NCI-H526 treated with DMSO at 0.1 percent for 48 hours (cell line): ENCODE measurements at regions not wholly inside any gene's neighbourhood (a gene's known extent, or its start where the extent isn't known, plus 50 kb on each side); places are given as distances from the start of the nearest gene placed in this dataset.
"Not testable (repeated sequence)": the region's sequence is repeated elsewhere in the genome, so short reads cannot be mapped to it uniquely, and the experiment has no call there.

Source experiments
- DNase-seq: peaks from one replicate; lab custom pipeline; 2025; lab: John Stamatoyannopoulos, UW

DNA sequence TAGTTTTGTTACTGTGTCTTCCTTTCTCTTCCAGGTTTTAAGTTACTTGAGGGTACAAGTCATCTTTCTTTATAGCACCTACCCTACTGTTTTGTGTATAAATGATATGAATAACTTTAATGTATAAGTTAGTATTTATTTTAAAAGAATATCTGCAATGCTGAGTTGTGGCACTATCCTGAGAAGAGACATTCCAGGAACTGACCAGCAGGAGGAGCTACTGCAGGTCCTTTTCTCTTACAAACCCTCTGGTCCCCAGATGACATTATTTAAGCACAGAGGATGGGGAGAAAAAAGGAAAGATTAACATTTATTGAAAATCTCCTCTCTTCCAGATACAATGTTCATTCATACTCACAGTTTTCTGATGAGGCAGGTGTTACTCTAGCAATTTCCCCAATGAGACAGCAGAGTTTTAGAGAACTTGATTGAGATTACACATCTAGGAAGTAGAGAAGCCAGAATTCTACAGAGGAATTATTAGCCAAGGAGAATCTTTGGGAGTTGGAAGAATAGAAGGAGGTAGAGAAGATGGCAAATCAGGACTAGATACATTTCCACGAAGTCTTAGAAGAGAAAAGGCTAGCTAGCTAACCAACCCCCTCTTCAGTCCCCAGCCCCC lies 541.2 kb upstream of the API5 start:
- DNase-seq, result no peak

DNA sequence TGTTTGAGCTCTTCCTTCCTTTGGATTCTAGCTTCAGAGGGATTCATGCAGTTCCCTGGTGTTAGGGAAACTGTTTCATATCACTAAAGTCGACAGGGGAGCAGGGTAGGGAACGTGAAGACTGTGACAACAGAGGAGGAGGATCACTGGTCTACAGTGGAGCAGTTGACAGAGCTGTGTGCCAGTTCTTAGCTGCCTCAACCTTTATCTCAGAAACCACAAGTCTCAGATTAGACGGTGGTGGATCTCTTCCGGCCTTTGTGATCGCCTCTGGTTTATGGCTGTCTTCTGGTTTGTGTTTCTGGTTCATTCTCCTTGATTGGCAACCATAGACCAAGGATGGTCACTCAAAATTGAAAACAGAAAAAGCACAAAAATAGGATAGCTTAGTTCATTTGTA lies 538.9 kb upstream of the API5 start:
- DNase-seq, result no peak

DNA sequence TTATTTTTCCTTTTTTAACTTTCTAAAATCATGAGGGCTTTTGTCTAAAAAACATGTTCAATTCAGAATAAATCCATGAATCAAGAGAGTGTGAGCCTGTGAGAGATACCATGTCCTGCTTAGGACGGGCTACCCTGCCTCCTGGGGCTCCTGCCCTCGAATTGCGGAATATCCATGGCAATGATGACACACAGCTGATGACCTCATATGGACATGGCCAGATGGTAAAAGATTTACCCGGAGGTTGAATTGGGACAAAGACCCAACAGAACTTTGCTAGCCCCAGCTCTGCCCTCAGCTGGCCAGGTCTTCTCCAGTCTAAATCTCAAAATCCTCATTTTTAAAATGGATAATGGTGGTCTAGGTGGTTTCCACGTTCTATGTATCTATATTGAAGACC lies 538.1 kb upstream of the API5 start:
- no peak for DNase-seq

DNA sequence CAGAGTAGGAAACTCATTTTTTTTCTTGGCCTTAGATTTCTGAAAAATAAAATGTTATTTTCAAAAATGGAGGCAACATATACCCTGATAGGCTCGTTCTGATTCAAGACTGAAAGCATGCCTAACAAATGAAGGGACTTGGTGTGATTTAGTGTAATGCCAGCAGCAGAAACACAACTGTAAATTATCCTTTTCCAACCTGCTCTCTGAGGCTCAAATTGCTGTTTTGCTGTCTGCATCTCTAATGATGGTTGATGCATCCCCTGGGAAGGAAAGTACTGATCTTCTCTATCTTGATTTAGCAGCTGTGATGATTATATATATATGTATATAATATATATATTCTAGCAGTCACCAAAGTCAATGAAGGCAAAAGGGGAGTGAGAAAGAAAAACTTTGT lies 537.2 kb upstream of the API5 start:
- DNase-seq, result no peak

DNA sequence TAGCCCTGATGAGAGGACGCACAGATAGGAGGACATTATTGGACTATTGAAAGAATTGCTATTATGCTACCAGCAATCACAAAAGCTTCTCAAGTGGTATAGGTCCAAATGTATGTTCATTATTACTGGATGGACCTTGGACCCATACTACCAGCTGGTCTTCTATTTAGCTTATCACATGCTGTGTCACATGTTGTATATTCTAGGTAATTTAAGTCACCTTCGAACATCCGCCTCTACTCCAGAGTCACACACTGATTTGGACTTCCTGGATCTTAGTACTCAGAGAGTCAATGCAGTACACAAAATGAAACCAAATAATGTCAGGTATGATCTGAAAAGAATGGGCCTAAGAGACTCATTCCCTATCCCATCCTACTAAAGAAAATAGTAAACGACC lies 534.0 kb upstream of the API5 start:
- DNase-seq, result no peak

DNA sequence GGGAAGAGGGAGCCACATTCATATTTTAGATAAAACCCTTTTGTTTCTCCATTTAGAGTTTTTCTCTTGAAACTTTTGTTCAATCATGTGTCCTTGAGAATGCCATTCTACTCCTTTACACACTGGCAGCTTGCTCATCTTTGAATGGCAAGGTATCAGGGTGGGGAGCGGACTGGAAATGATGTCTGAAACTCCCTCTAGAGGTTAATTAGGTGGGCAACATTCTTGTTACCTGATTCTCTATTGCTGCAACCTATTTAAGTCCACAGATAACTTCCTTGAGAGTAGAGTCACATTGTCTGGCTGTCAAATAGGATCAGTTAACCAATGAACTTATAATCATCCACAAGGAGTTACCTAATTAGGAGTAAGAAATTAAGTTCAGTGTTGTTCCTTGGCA lies 533.6 kb upstream of the API5 start:
- DNase-seq, result no peak

DNA sequence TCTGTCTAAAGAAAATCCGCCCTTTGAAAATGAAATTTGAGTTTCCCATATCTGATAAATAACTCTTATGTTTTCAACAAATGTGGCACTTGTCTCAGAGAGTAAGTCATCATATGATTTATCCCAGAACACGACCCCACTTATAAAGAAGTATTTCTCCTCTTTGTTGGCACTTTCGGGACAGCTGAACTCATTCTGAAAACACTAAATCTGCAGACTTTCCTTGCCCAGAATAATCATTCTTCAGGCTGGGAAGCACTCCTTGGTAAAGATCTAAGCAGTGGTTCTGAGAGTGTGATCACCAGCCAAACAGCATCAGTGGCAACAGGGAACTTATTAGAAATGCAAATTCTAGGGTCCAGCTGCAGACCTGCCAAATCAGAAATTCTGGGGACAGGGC lies 532.2 kb upstream of the API5 start:
- no peak for DNase-seq

DNA sequence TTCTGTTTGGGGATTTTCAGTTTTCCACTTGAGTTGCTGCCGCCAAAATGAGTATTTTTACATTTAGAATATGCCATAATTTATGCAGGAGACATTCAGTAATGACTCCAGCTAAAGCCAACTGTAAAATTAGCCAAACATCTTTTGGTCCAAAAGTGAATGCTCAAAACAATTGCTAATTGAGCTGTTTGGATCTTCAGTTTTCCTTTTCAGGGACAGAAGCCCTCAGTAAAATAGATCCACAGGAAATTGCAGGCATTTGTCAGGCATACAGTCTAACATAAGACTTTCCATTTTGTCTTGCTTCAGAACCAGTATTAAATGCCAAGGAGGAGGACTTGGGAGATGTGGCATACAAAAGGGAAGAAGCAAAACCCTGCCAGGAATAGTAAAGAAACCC lies 524.8 kb upstream of the API5 start:
- no peak for DNase-seq

DNA sequence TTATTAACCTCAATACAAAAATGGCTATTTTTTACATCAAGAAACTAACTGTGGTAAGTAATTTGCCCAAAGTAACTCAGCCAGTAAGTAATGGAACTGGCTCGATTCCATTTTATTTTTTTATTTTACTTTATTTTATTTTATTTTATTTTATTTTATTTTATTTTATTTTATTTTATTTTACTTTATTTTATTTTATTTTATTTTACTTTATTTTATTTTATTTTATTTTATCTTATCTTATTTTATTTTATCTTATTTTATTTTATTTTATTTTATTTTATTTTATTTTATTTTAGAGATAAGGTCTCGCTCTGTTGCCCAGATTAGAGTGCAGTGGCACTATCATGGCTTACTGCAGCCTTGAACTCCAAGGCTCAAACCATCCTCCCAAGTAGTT lies 516.3 kb upstream of the API5 start:
- DNase-seq, result not testable (repeated sequence)

DNA sequence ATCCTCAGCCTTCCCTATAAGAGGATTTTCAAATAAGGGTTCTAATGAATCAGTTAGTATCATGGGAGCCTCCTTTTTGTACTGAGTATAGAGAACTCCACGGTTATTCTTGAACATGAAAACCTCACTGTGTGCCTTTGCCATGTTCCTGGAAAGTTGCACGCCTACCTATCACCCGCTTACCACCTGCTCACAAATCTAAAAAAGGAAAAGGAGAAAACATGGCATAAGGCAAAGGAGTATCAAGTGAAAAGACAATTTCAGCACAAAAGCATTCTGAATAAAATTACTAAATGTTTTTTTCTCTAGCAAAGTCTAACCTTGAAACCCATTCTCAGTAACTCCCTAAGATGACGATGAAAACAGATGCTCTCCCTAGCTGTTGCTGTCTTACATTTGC lies 511.8 kb upstream of the API5 start:
- no peak for DNase-seq

DNA sequence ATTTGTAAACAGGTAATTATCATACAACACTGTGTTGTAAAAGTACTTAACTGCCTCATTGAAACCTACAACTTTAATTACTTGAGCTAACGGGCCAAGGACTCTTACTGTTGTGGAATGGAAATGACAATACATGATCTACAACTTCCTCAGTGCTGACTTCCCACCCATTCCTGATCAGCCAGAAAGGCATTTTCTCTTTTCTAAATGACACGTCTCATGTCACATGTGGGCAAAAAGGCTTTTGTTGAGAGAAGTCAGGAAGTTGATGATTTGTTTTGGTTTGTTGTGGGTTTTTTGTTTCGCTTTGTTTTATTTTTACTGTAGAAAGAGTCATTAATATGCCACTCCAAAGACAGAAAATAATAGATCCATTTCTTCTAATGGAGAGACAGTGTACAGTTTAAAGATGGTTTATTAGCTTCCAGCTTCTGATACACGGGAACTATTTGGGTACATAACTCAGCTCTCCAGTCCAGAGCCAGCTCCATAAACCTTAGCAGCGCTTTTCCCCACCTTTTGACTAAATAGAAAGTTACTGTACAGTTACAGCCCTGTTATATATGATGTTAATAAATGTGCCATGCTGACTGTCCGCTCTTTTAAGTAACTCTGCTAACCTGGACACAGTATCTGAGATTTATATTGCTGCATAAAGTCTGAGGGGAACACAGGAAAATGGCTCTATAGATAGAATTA lies 509.4 kb upstream of the API5 start:
- no peak for DNase-seq

DNA sequence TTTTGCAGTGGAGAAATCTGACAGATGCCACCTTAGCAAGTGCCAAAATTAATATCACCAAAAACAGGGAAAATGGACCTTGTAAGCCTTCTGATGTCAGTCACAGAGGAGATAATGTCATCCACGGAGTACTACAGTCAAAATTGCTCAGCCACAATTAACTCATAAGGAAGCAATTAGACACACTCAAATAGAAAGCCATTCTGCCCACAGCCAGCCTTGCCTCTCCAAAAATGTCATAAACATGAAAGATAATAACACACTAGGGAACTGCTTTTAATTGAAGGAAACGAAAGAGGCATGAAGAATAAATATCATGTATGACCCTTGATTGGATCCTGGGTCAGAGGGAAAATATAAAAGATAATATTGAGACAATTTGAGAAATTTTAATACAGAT lies 505.6 kb upstream of the API5 start:
- no peak for DNase-seq

DNA sequence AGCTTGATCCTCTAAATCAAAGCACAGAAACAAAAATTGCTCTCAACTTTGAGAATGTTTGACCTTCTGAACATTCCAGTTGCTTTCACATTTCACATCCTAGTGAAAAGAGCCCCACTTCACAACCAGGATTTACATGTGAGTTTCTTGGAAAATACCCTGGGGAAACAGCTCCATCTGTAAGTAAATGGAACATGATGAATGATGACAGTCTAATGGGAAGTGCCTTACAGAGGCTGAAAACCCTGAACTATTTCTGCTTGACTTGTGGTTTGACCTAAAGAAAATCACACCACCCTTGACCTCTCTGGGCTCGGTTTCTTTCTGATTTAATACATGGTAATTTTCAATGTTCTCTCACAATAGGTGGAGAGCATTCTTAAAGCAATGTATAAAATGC lies 499.4 kb upstream of the API5 start:
- no peak for DNase-seq

DNA sequence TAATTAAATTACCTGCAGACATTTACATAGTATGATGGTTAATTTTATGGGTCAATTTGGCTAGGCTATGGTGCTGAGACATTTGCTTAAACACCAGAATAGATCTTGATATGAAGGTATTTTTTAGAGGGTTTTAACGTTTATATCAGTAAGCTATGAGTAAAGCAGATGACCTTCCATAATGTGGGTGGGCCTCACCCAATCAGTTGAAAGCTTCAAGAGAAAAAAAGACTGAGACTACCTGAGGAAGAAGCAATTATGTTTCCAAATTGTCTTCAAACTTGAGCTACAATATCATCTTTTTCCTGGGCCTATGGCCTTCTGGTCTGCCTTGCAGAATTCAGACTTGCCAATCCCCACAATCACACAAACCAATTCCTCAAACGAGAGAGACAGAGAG lies 498.8 kb upstream of the API5 start:
- DNase-seq, result no peak

DNA sequence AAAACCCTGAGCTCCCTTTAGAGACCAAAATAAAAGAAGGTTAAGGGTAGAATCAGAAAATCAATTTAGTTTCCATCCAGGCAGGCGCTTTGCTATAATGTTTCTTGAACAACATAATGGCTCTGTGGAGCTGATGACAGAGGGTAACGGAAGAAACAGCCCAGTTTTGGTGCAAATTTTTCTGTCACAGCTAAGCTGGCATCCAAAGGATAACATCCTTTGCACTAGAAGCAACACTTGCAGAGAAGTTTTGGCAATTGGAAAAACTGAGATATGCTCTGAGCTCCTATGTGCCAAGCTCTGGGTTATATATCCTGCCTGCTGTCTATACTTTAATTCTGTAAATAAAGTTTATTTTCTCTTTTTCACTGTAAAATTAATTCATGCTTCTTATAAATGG lies 495.3 kb upstream of the API5 start:
- DNase-seq, result no peak

DNA sequence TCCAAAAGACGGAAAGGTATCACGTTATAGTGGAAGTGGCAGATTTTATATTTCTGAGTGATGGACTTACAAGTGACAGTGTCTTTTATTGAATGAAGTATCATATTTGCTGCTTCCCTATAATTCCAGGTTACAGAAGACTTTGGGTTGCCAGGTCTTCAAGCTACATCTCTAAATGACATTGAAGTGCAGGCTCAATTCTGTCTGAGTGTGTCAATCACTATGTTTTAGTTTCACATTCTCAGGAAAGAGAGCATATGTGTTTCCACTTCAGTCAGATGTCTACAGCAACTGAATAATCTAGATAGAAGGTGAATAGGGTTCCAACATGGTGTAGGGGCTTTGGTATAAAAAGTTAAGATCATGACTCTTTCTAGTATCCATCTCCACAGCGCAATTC lies 492.7 kb upstream of the API5 start:
- DNase-seq, result no peak

DNA sequence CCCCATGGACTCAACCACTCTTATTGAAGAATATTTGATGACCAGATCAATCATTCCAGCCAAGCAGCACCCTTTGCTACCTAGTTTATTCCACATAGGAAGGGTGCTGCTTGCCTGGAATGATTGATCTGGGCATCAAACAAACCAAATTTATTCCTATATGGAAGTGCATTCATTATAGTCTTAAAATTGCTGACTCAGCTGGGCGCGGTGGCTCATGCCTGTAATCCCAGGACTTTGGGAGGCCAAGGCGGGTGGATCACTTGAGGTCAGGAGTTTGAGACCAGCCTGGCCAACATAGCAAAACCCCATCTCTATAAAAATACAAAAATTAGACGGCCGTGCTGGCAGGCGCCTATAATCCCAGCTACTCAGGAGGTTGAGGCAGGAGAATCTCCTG lies 489.6 kb upstream of the API5 start:
- not testable (repeated sequence) for DNase-seq

DNA sequence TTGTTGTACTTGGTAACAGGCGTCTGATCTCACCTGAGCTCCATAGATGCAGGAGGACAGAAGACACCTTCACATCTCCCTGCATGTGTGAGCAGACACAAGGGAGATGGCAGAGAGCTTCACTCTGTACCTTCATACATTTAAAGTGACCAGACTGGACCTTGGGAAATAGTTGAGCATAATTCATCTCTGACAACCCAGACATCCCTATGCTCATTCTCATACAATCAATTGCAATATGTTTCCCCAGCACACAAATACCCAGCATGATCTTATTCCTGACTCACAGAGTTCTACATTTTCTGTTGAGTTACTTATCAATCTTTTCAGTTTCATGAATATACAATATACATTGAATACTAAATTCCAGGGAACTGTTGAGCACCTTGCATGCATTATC lies 488.2 kb upstream of the API5 start:
- no peak for DNase-seq

DNA sequence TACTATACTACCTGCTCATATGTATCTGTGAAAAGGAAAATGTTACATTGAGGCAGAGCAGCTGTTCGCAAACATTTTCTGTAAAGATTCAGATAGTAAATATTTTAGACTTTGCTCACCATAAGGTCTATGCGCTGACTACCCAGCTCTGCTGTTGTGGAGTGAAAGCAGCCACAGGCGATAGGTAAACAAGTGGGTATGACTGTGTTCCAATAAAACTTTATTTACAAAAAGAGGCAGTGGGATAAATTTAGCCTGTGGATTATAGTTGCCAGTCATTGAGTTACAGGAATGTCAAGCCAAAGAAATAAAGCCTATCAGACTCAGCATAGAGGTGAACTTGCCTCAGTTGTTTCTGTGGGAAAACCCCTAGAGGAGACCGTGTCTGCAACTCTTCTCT lies 487.7 kb upstream of the API5 start:
- no peak for DNase-seq

DNA sequence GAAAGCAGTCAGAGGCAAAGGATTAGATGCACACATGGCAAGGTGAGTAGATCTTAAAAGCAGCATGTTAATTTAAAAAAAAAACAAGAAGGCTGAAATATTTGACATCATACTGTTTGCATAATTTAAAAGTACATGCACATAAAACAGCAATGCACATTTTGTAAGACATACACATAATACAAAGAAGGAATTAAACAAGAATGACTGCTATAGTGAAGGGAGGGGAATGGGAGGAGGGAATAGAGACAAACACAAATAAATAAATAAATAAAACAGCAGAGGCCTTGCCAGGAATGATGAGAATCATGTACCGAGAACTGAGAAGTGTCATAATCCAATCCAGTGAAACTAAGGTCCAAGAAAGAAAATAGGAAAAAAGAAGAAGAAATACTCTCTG lies 486.2 kb upstream of the API5 start:
- DNase-seq, result no peak

DNA sequence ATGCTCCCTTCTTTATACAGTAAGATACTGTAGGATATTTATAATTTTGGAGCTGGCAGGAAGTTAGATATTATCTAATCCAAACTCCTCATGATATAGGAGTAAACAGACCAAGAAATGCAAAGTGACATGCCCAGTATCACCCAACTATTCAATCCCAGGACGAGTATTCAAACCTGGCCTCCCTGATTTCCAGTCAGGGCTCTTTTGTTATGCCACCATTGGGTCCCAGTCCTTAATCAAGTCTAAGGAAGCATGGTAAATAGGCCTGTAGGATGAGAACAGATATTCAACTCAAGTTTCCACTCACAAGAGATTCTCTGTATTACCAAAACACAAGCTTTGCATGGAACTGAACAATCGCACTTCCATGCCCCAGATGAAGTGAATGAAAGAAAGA lies 484.0 kb upstream of the API5 start:
- DNase-seq, result no peak

DNA sequence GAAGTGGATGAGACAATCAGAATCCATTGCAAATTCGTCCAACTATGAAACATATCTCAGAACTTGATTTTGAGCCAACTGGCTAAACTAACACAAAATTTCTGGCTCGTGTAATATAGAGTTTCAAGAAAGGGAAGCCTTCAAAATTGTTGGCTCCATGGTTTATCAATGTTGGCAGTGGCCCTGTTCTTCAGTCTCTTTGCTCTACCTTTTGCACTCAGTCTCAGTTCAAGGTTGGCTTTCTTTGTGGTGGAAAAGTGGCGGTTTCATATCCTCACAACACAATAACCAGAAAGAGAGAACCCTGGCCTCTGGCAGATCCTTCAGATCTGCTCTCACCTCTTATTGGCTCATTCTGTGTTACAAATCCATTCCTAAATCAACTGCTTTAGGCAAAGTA lies 473.8 kb upstream of the API5 start:
- no peak for DNase-seq

DNA sequence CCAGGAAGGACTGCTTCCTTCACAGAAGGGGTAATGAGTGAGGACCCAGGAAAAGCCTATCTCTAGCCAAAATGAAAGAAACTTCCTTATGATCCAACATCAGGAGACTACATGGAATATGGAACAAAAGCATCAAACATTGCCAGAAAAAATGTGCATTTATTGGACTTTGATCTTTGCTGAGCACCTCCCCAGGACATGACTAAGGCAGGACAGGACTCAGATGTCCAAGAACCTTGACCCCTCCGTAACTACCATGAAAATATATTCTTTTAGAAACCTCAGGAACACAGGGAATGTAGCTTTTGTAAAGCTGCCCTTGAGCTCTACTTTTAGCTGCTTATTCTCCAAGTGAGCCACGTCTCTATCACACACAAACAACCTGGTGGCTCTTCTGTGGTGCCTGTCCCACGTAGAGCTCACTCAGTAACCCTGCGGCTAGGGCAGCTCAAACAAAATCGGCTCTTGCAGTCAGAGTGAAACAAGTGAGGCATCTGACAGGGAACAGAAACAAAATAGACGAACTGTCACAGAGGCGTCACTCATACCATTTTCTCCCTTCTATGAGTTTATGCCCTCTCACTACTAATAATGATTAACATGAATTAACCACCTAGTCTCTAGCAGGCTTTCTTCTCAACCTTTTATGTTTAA lies 471.5 kb upstream of the API5 start:
- DNase-seq, result no peak

DNA sequence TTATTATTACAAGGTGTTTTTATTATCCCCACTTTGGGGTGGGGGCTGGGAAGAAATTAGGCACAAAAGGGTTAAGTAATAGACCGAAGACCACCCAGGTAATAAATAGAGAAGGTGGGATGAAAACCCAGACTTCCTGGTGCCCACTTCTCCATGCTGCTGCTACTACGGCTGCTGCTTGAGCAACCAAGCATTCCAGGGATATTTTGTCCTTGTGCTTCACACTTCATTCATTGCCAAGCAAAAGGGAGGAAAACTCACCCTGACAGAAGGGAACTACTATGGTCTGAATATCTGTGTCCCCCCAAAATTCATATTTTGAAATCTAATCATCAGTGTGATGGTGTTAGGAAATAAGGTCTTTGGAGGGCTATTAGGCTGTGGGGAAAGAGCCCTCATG lies 470.9 kb upstream of the API5 start:
- no peak for DNase-seq
